LNCaP clone FGC (cell line): ENCODE measurements at regions not wholly inside any gene's neighbourhood (a gene's known extent, or its start where the extent isn't known, plus 50 kb on each side); places are given as distances from the start of the nearest gene placed in this dataset.
"Not testable (repeated sequence)": the region's sequence is repeated elsewhere in the genome, so short reads cannot be mapped to it uniquely, and the experiment has no call there.

Experiments used
- DNase-seq: peaks from one replicate; pipeline ENCODE4 v3.0.0-alpha.2; 2011; ENCODE audit warnings: low read depth
- H3K4me3 ChIP-seq: 2 replicates; pipeline ENCODE4 v1.5.1; 2011; ENCODE audit warnings: mild to moderate bottlenecking, low read depth, low read length, control low read depth
- TF ChIP-seq, protein P1 (sequence below): IDR thresholded peaks from 2 replicates; pipeline ENCODE4 v1.5.1; 2012; ENCODE audit warnings: mild to moderate bottlenecking; ENCODE audit not compliant: control insufficient read depth, insufficient read depth; ENCODE audit errors: extremely low read depth

DNA sequence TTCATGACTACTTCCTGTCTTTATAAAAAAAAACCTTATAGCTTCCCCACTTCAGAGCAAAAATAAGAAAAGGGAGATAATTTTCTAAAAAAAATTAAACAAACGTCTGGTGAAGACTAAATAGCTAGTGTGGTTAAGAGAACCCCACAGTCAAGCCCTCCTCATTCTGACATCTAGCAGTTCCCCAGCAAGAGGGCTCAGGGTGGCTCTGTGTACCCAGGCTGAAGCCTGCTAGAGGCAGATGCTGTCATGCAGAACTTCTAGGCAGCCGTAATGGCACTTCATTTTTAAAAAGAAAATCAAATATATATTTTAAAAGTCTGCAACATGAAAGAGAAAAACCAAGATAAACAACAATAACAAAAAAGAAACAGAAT is 223.1 kb upstream of the KLF14 start:
- no peak for DNase-seq
- H3K4me3 ChIP-seq: no peak overlapping the region
- TF ChIP-seq, protein P1, sequence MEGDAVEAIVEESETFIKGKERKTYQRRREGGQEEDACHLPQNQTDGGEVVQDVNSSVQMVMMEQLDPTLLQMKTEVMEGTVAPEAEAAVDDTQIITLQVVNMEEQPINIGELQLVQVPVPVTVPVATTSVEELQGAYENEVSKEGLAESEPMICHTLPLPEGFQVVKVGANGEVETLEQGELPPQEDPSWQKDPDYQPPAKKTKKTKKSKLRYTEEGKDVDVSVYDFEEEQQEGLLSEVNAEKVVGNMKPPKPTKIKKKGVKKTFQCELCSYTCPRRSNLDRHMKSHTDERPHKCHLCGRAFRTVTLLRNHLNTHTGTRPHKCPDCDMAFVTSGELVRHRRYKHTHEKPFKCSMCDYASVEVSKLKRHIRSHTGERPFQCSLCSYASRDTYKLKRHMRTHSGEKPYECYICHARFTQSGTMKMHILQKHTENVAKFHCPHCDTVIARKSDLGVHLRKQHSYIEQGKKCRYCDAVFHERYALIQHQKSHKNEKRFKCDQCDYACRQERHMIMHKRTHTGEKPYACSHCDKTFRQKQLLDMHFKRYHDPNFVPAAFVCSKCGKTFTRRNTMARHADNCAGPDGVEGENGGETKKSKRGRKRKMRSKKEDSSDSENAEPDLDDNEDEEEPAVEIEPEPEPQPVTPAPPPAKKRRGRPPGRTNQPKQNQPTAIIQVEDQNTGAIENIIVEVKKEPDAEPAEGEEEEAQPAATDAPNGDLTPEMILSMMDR: no peak

DNA sequence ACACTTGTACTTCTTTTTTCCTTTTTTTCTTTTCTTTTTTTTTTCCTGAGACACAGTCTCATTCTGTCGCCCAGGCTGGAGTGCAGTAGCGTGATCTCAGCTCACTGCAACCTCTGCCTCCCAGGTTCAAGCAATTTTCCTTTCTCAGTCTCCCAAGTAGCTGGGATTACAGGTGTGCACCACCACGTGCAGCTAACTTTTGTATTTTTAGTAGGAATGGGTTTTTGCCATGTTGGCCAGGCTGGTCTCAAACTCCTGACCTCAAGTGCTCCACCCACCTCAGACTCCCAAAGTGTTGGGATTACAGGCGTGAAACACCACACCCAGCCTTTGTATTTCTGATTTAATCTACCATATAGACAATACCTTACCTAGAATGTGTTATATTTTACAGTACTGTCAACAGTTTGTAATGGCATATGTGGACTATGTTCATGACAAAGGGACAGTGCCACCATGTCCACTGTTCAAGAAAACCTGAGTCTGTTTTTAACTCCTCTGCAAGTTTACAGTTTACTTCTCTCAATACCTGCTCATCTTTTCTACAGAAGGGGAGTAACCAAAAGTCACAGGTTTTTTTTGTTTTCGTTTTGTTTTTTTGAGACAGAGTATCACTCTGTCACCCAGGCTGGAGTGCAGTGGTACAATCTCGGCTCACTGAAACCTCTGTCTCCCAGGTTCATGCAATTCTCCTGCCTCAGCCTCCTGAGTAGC is 223.9 kb upstream of the KLF14 start:
- not testable (repeated sequence) for H3K4me3 ChIP-seq, DNase-seq

DNA sequence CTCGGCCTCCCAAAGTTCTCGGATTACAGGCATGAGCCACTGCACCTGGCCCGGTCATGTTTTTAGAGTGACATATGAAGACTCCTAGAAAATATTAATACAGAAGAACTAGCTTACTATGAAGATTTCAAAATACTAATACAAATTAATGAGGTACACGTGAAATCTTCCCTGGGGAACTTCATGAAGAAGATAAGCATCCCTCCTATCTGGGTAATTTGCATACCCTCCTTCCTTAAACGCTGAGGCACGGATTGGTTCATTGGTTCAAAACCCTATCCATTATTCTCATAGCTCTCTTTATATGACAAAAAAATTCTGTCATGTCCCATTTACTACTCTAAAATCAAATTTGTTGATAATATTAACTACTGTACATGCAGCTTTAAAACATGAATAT is 224.8 kb upstream of the KLF14 start:
- TF ChIP-seq, protein P1: no peak
- DNase-seq: no peak
- H3K4me3 ChIP-seq: no peak overlapping the region

DNA sequence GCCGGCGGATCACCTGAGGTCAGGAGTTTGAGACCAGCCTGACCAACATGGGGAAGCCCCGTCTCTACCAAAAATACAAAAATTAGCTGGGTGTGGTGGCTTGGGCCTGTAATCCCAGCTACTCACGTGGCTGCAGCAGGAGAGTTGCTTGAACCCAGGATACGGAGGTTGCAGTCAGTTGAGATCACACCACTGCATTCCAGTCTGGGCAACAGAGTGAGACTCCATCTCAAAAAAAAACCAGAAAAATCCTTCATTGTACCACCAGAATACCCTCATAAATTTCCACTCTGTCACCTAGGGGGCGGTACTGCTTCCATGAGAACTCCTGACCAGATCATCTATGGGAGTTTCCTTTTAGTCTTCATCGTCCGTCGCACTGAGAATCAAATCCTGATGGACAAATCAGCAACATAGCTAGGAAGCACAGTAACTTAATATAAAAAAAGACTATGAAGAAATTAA is 225.8 kb upstream of the KLF14 start:
- TF ChIP-seq, protein P1: peak; percentile 17; the same call in 1 of the 2 replicates
- no peak for DNase-seq
- no peak overlapping the region for H3K4me3 ChIP-seq

DNA sequence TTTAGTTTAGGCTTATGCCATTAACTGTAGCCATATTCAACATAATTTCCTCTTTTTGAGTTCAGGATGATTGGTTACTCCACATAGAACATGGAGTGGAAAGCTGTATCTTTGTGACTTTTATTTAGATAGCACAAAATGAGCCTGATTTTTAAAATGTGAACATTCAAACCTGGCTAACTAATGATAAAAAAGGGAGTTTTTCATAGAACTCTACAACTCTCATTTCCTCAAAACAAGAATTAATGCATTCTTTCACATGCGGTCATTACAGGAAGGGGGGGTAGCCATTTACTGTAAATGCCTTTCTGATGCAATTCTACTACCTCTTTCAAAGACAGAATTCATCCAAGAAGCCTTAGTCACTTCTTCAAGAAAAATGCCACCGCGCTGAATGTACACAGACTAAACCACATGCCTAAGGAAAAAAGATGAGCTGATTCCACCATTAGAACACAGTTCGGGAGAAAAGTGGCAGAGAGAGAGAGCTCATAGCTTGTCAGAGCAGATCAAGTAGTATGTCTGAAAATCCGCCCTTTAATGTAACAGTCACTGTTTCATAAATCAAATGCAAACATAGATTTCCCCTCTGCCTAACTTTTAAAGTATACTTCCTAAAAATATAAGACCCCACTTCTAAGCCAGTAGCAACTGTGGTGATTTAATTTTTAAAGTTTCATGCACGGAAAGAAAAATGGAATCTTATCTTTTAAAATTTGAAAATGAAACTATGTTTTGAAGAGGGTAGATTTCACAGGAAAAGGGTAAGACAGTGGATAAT is 226.4 kb upstream of the KLF14 start:
- DNase-seq: no peak
- no peak overlapping the region for H3K4me3 ChIP-seq
- TF ChIP-seq, protein P1: no peak

DNA sequence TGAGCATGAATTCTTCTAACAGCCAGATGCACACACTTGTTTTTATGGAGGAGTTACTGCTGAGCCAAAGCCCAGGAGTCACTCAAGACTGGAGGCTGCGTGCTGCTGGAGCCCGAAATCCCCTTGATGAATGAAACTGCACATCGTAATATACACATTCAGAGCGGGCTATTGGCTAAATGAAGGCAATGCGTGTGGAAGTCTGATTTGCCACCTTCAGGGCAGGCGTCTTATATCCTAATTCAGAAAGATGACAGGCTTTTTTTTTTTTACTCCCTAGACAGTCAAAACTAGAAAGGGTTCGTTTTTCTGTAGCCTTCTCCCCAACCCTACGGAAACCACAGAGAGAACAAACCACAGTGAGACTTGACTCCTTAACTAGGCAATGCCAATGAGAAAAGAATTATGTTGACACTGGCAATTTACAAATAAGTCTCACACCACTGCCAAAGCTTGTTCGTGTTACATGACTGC is 227.2 kb upstream of the KLF14 start:
- TF ChIP-seq, protein P1: no peak
- H3K4me3 ChIP-seq: no peak overlapping the region
- DNase-seq: no peak

DNA sequence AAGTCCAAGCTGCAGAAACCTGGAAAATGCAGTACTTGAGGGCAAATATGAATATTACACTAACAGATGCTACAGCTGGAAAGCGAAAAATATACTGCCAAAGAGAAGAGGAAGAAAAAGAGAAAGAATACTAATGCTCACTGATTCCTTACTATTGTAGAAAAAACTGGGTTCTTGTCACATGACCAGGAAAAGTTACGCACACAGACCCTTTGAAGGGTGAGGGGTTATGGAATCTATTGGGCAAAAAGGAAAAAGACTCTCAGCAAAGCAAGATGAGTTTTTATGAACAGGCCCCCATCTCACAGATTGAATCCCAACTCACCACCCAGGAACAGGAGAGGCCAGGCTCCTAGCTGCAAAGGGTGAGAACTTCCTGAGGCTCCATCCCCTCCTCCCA is 228.1 kb upstream of the KLF14 start:
- DNase-seq: no peak
- no peak overlapping the region for H3K4me3 ChIP-seq
- TF ChIP-seq, protein P1: no peak
